Muscle of back (tissue), 3 donors: ENCODE measurements at regions not wholly inside any gene's neighbourhood (a gene's known extent, or its start where the extent isn't known, plus 50 kb on each side); places are given as distances from the start of the nearest gene placed in this dataset.
"Not testable (repeated sequence)": the region's sequence is repeated elsewhere in the genome, so short reads cannot be mapped to it uniquely, and the experiment has no call there.

Source experiments
- DNase-seq, 3 donors: peaks; one replicate each; pipeline versions ENCODE4 v3.0.0 to v3.0.0-alpha.2; 2013

DNA sequence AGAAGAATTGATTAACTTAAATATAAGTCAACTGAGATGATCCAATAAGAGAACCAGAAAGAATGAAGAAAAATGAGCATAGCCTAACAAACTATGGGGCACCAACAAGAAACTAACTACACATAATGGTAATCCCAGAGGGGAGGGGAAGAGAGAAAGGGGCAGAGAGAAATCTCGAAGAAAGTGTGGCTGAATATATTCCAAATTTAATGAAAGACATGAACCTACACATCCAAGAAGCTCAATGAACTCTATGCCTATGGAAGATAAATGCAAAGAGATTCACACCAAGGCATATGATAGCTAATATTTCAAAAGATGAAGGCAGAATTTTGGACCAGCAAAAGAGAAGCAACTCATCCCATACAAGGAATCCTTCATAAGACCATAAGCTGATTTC lies 649.2 kb downstream of the ZEB2 start:
- DNase-seq: no peak

DNA sequence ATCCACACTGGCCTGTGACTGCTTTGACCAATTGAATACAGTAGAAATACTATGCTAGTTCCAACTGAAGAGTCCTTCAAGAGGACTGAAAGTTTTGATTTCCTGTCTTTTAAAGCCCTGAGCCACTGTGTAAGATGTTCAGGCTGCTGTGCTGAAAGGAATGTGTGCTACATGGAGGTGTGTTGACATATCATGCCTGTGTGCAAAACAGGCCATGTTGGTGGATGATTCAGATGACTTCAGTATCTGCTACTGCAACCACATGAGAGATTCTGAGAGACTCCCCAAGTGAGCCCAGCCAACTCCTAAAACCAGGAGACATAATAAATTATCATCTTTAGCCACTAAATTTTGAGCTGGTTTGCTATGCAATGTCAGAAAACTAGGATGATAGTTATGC lies 662.9 kb downstream of the ZEB2 start:
- DNase-seq: no peak

DNA sequence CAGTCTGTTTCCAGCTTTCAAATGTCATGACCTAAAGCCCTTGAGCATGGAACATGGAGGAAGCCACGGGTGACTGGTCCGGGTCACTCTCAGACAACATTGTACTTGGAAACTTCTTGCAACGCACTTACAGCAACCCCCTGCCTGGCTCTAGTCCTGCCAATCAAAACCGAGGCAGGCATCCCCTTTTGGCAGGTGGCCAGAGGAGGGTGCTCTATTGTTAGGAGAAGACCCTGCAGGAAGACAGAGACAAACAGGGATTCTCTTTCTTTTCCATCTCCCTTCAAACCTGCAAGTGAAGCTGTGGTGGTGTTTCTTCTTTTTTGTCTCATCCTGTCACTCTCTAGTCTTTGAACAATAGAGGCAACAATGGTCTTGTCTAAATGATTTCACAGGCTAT lies 667.2 kb downstream of the ZEB2 start:
- no peak for DNase-seq

DNA sequence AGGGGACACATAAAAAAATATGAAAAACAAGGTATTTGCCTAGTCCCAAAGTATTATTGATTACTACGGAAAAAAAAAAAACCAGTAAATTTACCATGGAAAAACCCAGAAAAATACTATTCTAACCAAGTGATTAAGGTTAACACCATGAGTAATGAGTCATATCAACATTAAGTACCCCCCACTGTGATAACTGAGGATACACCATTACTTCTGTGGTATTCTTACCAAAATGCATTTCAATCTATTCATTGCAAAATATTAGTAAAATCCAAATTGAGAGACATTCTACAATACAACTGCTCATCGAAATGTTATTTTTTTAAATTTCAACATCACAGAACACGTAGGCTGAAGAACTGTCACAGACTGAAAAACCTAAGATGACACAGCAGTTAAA lies 669.8 kb downstream of the ZEB2 start:
- DNase-seq: no peak

DNA sequence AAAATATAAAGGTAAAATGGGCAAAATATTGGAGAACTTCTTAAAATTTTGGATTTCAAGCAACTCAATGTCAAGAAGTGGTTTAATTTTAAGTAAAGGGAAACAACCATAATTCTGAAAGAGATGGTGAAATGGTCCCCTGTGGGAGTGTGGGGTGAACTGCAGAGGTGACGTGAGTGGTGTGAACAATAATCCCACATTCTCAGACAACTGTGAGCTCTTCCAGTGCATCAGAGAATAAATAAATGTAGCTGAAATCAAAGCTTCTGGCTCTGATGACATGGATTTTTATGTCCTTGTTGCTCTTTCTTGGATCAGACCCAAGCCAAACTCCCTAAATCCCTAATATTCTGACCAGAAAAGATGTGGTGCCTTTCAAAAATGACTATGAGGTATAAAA lies 672.7 kb downstream of the ZEB2 start:
- peak in 1 of 3 donors; percentile 22 for DNase-seq

DNA sequence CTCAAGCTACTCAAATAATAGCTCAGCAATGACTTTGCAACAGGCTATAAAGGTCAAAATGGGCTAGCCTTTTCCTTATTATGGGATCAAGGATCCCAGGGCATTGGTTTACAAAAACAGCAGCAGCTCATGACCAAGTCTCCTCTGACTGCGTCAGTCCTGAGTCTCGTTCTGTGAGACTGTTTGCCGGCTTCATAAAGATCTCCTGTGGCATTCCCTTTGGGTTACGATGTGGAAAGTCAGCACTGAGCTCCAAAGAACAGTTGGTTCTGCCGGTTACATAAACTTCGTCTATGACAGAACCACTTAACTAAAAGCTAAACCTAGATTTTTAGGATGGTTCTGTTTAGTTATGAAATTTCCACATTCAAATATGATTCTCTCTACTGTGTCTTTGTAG lies 674.9 kb downstream of the ZEB2 start:
- no peak for DNase-seq

DNA sequence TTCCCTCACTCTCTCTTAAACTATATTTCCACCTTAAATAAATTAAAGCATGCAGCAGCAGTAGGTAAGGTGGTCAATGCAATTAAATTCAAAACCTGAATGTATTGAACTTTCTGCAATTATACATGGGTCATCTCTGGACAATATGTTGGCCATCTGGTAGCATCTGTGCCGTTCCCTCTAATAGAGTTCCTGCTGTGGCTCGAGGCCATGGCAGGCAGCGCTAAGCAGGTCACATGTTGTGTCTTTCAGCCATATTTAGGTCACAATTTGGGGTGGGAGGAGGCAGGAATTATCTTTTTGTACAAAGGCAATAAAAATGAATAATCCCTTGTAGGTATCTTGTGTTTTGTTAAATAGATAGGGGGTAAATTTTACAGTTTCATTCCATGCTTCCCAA lies 676.2 kb downstream of the ZEB2 start:
- no peak for DNase-seq

DNA sequence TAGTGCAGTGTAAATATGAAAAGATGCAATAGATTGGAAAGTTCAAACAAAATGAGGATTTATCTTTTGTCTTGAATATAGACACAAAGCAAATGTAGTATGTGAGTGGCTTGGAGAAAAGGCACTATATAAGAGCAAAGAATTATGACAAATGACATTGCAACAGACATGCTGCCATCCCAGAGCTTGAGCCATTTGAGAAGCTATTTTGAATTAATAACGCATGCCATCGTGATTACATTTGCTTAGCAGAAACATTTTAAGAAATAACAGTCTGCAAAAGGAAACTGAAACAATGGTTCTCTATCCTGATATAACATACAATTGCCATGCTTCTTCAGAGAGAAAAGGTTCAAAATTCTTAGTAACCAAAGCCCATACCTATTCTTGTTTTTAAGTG lies 677.1 kb downstream of the ZEB2 start:
- no peak for DNase-seq

DNA sequence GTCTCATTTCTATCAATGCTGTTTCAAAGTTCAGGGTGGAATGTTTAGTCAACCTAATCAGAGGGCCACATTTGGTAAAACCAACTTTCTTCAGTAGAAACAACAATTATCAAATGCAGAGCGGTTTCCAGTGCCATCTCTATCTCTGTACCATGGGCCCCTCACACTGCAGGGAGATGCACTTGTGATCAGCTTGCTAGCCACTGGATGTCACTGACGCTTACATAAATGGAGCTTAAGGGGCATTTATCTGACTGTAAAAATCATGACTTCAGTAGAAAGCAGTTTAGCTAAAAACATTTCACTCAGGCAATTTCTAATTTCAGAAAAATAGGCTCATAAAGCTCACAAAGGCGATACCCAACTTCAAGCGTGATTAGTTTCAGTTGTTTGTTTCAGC lies 678.0 kb downstream of the ZEB2 start:
- no peak for DNase-seq

DNA sequence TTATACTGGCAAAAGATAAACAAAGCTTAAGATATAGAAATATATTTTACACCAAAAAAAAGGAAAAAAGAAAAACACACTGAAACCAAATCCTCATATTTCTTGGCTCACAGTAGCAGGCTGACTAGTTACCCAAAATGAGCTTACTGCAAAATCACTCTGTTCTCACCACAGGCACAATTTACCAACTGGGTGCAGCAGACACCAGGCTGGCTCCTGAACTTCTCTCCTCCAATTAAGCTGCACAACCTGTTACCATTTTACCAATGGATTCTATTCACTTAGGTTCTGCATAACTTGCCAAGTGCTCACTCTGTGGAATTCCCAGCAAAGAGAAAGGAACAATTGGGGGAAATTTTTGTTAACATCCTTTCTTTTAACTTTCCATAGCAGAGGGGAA lies 679.3 kb downstream of the ZEB2 start:
- DNase-seq: no peak

DNA sequence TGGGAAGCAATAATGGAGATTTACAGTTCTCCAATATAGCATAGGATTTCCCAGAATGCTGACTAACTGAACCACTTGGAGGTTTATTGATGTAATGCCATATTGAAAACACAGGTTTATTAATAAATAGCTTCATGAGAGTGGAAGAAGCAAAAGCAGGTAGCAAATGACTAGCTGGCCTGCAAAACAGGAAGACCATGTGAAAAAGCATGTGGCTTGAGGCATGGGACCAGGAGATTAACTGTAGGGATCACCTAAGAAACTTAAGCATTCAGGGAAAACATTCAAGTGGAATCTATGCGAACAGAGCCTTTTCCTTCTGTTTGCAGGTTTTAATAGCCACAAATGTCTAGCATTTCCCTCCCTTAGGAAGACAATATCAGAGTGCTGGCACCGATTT lies 679.7 kb downstream of the ZEB2 start:
- DNase-seq: no peak

DNA sequence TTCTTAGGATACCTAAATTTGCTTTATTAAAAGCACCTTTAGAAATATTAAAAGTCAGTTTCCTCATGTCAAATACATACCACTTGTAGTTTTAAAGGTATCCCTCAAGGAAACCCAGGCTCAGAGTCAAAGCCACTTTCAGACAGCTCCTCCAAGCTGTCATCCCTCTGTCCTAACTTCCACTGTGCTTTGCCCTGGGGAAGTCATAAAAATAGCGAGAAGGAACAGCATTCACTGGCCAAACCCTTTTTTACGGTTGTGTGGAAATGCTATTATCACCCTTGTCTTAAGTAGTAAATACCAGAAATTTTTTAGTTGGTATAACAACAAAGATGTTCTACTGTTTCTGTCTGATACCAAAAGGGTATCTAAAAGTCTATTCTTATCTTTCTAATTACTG lies 680.5 kb downstream of the ZEB2 start:
- no peak for DNase-seq

DNA sequence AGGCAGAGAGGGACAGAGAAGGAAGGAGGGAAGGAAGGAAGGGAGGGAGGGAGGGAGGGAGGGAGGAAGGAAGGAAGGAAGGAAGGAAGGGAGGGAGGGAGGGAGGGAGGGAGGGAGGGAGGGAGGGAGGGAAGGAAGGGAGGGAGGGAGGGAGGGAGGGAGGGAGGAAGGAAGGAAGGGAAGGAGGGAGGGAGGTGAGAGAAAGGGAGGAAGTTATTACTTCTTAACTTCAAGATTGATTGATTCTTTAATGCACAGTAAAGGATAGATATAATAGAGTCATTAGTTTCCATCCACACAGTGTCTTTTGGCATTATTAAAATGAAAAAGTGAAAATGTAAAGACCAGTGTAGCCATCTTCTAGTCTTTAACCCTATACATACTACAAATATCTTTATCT lies 682.9 kb downstream of the ZEB2 start:
- DNase-seq: not testable (repeated sequence)

DNA sequence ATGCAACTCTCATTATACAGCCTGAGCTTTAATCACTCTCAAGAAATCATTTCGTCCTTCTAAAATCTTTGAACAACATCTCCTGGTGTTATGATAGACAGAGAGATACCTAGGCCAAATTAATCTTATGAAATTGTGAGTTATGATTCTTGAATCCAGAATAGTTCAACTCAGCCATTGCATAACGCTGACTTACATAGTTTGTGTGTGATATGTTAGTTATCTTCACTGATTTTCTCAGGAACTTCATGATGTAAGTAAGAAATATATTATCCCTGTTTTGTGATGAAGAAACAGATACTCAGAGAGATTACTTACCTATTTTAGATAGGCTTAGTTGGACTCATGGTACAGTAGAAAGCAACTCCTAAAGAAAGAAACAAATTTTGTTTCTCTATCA lies 684.4 kb downstream of the ZEB2 start:
- DNase-seq: no peak

DNA sequence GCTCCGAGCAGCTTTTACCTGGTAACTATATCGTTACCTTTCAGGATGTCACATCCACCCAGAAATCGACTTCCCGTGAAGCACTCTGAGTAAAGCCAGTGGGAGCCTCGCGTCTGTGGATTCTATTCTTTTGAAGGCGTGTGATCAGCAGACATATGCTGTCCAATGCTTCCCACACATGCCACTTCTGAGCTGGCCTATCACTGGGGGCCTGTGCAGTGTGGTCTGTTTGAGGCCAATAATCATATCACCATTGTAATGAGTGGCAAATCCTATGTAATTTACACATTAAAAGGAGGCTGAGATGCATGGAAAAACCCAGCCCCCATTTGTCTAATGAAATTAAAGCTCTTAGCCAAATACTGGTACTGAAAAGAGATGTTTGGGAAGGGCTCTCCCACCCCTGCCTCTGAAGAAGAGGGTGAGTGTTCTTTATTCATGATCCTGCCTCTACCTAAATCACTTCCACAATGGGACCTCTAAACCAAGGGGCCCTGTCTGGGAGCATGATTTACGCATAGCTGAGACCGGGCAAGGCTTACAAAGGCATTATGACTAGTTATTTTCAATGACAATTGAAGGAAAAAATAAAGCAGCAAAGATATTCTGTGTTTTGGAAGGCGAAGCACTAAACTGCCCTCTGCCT lies 686.8 kb downstream of the ZEB2 start:
- no peak for DNase-seq

DNA sequence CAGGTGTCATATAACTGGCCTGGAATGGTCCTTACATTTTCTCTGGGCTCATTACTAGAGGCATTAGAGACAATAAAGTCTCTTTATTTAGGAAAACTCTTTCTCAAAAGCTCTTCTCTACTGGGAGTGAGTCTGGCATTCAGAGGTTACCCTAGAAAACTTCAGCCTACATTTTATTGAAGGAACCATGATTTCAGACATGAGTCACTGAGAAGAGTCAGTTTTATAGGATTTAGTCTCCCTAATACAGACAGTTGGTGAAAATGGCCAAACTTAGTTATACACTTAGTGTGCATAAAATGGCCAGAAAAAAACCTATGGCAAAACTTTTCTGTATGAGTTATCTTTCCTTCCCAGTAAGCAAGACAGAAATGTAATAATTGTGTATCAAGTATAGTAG lies 689.4 kb downstream of the ZEB2 start:
- no peak for DNase-seq

DNA sequence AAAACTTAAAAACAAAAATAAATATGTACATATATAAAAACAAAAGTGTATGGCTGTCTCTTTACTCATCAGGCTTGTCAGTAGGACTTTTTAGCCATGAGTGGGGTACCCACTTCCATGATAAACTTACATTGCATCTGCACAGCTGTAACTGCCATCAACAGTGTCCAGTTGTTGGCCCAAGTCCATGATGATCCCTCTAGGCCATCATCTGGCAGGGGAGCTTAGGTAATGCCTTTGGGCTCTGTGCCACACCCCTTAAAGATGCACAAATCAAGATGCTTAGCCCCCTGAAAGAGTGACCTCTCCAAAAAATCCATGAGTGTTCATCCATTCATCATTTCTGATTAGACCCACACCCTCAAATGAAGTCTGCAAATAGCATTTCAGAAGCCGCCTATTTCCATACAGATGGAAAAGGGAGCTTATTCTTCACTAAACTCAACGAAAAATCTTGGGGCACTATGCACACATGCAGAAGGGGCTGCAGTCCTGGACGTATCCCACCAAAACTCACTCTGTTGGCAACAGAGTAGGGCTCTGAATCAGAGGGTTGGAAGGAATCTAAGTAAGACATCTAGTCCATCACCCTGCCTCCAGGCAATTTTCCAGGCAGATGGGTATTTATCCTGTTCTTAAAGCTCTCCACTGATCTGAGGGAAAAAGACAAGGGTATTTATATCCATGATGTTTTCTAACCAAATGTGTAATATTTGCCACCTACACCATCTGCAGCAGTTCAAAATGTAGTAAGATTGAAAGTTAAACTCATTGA lies 691.0 kb downstream of the ZEB2 start:
- no peak for DNase-seq

DNA sequence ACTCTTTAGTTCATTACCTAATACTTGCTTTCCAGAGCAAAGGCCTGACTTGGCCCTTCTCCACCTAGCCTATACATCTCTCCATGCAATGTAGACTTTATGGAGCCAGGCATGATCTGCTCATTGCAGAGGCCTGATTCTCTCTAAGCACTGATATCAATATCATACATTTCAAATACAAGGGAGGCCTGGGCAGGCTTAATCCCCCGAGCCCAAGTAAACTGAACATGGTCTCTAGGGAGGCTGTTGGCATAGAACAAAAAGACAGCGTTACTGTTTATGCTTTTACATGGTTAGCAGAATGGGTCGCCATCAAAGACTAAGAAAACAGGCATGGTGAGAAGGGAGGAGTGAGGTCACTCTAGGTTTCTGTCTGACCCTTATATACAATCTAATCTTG lies 695.1 kb downstream of the ZEB2 start:
- DNase-seq: no peak

DNA sequence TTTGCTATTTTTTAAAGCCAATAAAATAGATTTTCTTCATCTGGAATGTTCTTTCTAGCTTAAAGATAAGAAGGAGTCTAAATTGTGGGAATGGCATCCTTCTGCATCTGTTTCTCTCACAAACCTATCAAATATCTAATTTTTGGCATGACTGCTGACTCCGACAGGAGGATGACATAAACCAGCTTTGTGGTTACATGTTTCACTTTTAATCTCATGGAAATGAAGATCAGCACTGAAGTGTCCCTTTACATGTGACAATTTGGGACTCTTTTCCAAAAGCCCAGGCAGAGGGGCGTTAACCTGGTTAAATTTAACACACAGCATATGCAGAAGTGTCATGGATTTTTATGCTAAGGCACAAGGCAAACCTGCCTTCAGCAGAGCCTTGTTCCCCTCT lies 694.7 kb downstream of the ARHGAP15 start:
- DNase-seq: peak; percentile 22 to 69 (median 47)

DNA sequence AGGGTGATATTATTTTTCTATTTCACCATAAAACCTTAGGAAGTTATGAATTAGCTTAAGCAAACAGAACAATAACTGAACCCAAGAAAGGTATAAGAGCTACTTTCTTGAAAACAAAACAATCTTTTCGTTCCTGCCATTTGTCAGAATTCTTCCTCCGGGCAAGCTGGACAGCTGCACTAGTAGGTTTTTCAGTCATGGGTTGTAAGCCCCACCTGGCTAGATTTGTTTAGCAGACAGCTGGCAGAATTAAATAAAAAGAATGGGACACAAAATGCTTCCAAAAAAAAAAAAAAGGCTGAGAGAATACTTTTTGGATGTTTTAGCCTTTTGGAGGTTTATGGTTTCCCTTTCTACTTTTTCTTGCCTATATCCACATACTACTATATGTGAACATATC lies 694.1 kb downstream of the ARHGAP15 start:
- peak; percentile 26 to 67 (median 38) for DNase-seq

DNA sequence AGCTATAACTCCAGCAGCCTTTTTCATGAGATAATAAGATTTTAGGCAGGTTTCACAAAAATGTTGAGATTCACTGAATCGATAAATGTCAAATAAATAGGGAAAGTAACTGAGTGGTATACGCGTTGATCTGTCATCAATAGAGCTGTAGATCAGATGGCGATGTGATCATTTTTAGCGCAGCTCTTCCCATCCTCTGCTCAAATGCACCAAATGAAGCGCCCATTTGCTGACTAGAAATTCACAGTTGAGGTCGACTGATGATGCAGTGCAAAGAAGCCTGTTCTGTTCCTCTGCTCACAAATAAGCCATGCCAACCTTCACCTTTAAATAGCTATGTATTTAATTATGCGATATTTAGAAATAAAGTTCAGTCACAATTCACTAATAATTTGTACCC lies 693.5 kb downstream of the ARHGAP15 start:
- DNase-seq: no peak

DNA sequence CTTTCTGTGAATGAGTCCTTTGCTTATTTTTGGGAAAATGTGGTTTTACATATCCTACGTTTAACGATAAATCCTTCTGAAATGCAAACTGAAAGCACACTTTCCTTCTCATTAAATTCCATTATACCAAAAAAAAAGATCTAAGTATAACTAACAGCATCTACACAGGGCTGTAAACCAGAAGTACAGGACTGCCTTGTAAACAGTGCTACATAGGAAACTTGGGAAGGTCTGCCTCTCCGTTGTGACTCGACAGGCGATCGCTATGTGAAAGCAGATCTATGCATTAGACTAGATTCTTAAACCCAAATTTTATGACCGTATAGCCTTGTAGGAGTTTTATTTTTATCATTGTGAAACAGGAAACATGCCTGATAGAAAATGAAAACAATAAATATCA lies 690.5 kb downstream of the ARHGAP15 start:
- DNase-seq: no peak

DNA sequence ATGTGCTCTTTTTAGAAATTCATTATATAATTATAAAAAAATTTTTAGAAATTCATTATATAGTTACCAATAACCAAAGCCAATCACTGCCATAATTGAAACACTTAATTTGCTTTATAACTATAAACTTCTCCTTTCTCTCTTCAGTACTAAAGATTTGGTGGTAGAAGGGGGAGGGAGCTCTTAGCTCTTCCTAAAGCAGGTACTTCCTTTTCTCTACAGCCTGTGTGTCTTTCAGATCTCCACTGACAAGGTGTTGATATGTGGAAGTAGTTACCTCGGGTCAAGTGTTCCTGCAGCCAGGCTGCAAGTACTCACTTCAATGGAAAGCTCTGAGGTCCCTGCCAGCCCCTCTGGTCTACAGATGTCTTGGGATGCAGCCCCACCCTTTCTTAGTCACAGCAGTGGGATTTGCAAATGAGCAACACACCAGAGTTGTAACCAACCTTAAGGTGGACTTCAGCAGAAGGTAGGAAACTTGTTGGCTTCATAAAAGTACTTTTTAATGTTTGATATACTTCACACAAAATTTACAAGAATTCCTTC lies 690.0 kb downstream of the ARHGAP15 start:
- DNase-seq: no peak
